ENCODE measurements at regions not wholly inside any gene's neighbourhood (a gene's known extent, or its start where the extent isn't known, plus 50 kb on each side); places are given as distances from the start of the nearest gene placed in this dataset.

- peaks cover 0 to 4% of the 10 kb centered on the region in 2 donors for H3K4me1 ChIP-seq (ENCODE audit: control insufficient read depth in 2 of 2, insufficient read depth in 2 of 2, low read length in 1 of 2)
- no peaks in the 10 kb centered on the region for H3K36me3 ChIP-seq (ENCODE audit: control insufficient read depth in 2 of 2, insufficient read depth in 2 of 2, low read length in 1 of 2)
- H3K9me3 ChIP-seq (ENCODE audit: control insufficient read depth in 2 of 2, insufficient read depth in 1 of 2, low read depth in 1 of 2, low read length in 1 of 2) = no peaks in the 10 kb centered on the region
- no peak overlapping the region for H3K4me3 ChIP-seq (ENCODE audit: low read depth in 1 of 2, low read length in 2 of 2)
- WGBS, 2 donors = 93 to 94% methylated on average over 5 of the region's 5 CpGs
- no peak overlapping the region for H3K27ac ChIP-seq (ENCODE audit: low read depth in 2 of 2, low read length in 1 of 2)
- no peaks in the 10 kb centered on the region for H3K27me3 ChIP-seq (ENCODE audit: control insufficient read depth in 1 of 2, insufficient read depth in 2 of 2, low read length in 2 of 2)
Observed at GRCh38 chr3:43211681-43212080, 74.7 kb upstream of the SNRK start.

DNA sequence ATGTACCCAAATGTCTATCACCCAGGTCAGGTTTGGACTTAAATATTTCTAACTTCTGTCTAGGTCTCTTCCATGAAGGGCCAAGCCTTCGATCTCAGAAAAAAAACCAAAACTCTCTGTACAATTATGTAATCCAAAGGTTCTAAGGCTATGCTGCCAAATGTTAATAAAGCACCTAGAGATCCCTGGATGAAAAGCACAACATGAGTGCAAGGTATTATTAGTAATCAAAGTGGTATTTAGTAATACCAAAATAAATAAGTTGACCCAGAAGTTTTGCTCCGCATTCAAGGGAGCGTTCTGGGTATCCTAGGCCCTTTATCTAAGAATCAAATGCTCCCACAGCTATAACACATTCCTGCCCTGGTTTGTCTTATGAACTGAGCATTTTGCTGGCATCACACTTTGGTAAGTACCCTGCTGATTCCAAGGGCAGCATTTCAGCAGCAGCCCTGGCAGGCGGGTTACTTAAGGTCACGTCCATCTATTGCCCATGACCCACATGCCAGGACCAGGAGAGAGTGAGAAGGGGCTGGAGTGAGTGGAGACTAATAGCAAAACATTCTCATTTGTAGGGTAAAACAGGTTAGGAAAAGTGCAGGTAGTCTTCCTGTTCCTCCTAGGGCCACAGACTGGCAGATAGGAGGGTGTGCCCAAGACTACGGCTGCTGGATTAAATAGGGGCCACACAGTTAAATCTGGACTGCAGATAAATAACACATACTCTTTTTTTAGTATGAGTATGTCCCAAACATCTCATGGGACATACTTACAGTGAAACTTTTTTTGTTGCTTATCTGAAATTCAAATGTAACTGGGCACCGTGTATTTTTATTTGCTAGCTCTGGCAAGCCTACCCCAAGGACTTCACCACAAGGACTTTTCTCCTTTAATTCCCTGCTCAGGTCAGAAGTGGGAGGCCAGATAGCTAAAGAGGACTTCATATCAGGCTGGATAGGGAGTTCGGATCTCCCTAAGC, 76.0 kb upstream of the SNRK start:
- WGBS, 2 donors = 84 to 89% methylated on average over 8 of the region's 8 CpGs
- H3K27ac ChIP-seq (ENCODE audit: low read depth in 2 of 2, low read length in 1 of 2) = no peak overlapping the region
- H3K9me3 ChIP-seq (ENCODE audit: control insufficient read depth in 2 of 2, insufficient read depth in 1 of 2, low read depth in 1 of 2, low read length in 1 of 2) = no peaks in the 10 kb centered on the region
- H3K4me1 ChIP-seq (ENCODE audit: control insufficient read depth in 2 of 2, insufficient read depth in 2 of 2, low read length in 1 of 2) = peaks cover 0 to 3% of the 10 kb centered on the region in 2 donors
- no peak overlapping the region for H3K4me3 ChIP-seq (ENCODE audit: low read depth in 1 of 2, low read length in 2 of 2)
- H3K27me3 ChIP-seq (ENCODE audit: control insufficient read depth in 1 of 2, insufficient read depth in 2 of 2, low read length in 2 of 2) = no peaks in the 10 kb centered on the region
- no peaks in the 10 kb centered on the region for H3K36me3 ChIP-seq (ENCODE audit: control insufficient read depth in 2 of 2, insufficient read depth in 2 of 2, low read length in 1 of 2)

- Histone ChIP-seq H3K36me3 (ENCODE audit: control insufficient read depth in 2 of 2, insufficient read depth in 2 of 2, low read length in 1 of 2) (no peaks in the 10 kb centered on the region), H3K4me1 (ENCODE audit: control insufficient read depth in 2 of 2, insufficient read depth in 2 of 2, low read length in 1 of 2) (peaks cover 0 to 3% of the 10 kb centered on the region in 2 donors), H3K27ac (ENCODE audit: low read depth in 2 of 2, low read length in 1 of 2) (no peak overlapping the region), H3K27me3 (ENCODE audit: control insufficient read depth in 1 of 2, insufficient read depth in 2 of 2, low read length in 2 of 2) (peaks cover 0 to 2% of the 10 kb centered on the region in 2 donors), H3K4me3 (ENCODE audit: low read depth in 1 of 2, low read length in 2 of 2) (no peak overlapping the region), H3K9me3 (ENCODE audit: control insufficient read depth in 2 of 2, insufficient read depth in 1 of 2, low read depth in 1 of 2, low read length in 1 of 2) (no peaks in the 10 kb centered on the region)
- 70 to 71% methylated on average over 3 of the region's 3 CpGs for WGBS, 2 donors
Observed at GRCh38 chr3:43207628-43208085, 78.7 kb upstream of the SNRK start.

DNA sequence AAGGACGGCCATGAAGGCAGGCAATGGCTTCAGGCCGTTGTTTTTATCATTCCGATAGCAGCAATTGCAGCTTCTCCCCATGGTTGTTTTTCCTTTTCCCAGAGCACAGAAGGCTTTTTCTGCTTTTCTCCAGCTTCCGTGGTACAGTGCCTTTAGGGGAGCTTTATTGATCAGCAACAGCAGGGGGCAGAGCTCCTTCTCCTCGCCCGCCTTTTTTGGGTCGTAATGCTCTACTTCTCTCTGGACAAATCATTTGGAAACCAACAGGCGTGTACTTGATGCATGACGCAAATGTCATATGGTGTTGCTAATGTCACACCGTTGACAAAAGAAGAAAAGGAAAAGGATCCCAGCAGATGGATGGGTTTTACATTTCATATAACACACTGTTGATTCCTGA, 79.7 kb upstream of the SNRK start:
- Histone ChIP-seq H3K4me3 (ENCODE audit: low read depth in 1 of 2, low read length in 2 of 2) (no peak overlapping the region), H3K4me1 (ENCODE audit: control insufficient read depth in 2 of 2, insufficient read depth in 2 of 2, low read length in 1 of 2) (peaks cover 0 to 3% of the 10 kb centered on the region in 2 donors), H3K36me3 (ENCODE audit: control insufficient read depth in 2 of 2, insufficient read depth in 2 of 2, low read length in 1 of 2) (no peaks in the 10 kb centered on the region), H3K27me3 (ENCODE audit: control insufficient read depth in 1 of 2, insufficient read depth in 2 of 2, low read length in 2 of 2) (peaks cover 0 to 2% of the 10 kb centered on the region in 2 donors), H3K27ac (ENCODE audit: low read depth in 2 of 2, low read length in 1 of 2) (no peak overlapping the region), H3K9me3 (ENCODE audit: control insufficient read depth in 2 of 2, insufficient read depth in 1 of 2, low read depth in 1 of 2, low read length in 1 of 2) (no peaks in the 10 kb centered on the region)
- WGBS, 2 donors = 85 to 87% methylated on average over 10 of the region's 10 CpGs

GRCh38 chr3:43206105-43206504, 80.2 kb upstream of the SNRK start:
- Histone ChIP-seq H3K4me1 (ENCODE audit: control insufficient read depth in 2 of 2, insufficient read depth in 2 of 2, low read length in 1 of 2) (peaks cover 0 to 3% of the 10 kb centered on the region in 2 donors), H3K27me3 (ENCODE audit: control insufficient read depth in 1 of 2, insufficient read depth in 2 of 2, low read length in 2 of 2) (peaks cover 0 to 2% of the 10 kb centered on the region in 2 donors), H3K9me3 (ENCODE audit: control insufficient read depth in 2 of 2, insufficient read depth in 1 of 2, low read depth in 1 of 2, low read length in 1 of 2) (no peaks in the 10 kb centered on the region), H3K36me3 (ENCODE audit: control insufficient read depth in 2 of 2, insufficient read depth in 2 of 2, low read length in 1 of 2) (no peaks in the 10 kb centered on the region), H3K27ac (ENCODE audit: low read depth in 2 of 2, low read length in 1 of 2) (no peak overlapping the region), H3K4me3 (ENCODE audit: low read depth in 1 of 2, low read length in 2 of 2) (no peak overlapping the region)
- 70 to 75% methylated on average over 7 of the region's 7 CpGs for WGBS, 2 donors

- Histone ChIP-seq H3K4me1 (ENCODE audit: control insufficient read depth in 2 of 2, insufficient read depth in 2 of 2, low read length in 1 of 2) (no peaks in the 10 kb centered on the region), H3K36me3 (ENCODE audit: control insufficient read depth in 2 of 2, insufficient read depth in 2 of 2, low read length in 1 of 2) (no peaks in the 10 kb centered on the region), H3K27me3 (ENCODE audit: control insufficient read depth in 1 of 2, insufficient read depth in 2 of 2, low read length in 2 of 2) (peaks cover 2% of the 10 kb centered on the region in 2 donors), H3K27ac (ENCODE audit: low read depth in 2 of 2, low read length in 1 of 2) (no peak overlapping the region), H3K4me3 (ENCODE audit: low read depth in 1 of 2, low read length in 2 of 2) (no peak overlapping the region), H3K9me3 (ENCODE audit: control insufficient read depth in 2 of 2, insufficient read depth in 1 of 2, low read depth in 1 of 2, low read length in 1 of 2) (no peaks in the 10 kb centered on the region)
- 75% methylated on average over 3 of the region's 3 CpGs for WGBS, 2 donors
Observed at GRCh38 chr3:43203022-43203421, 83.3 kb upstream of the SNRK start.

GRCh38 chr3:43201581-43201980, 84.8 kb upstream of the SNRK start:
- peaks cover 2% of the 10 kb centered on the region in 2 donors for H3K27me3 ChIP-seq (ENCODE audit: control insufficient read depth in 1 of 2, insufficient read depth in 2 of 2, low read length in 2 of 2)
- no peak overlapping the region for H3K4me3 ChIP-seq (ENCODE audit: low read depth in 1 of 2, low read length in 2 of 2)
- no peaks in the 10 kb centered on the region for H3K36me3 ChIP-seq (ENCODE audit: control insufficient read depth in 2 of 2, insufficient read depth in 2 of 2, low read length in 1 of 2)
- no peaks in the 10 kb centered on the region for H3K4me1 ChIP-seq (ENCODE audit: control insufficient read depth in 2 of 2, insufficient read depth in 2 of 2, low read length in 1 of 2)
- no peaks in the 10 kb centered on the region for H3K9me3 ChIP-seq (ENCODE audit: control insufficient read depth in 2 of 2, insufficient read depth in 1 of 2, low read depth in 1 of 2, low read length in 1 of 2)
- H3K27ac ChIP-seq (ENCODE audit: low read depth in 2 of 2, low read length in 1 of 2) = no peak overlapping the region
- WGBS, 2 donors = 87 to 88% methylated on average over 1 of the region's 1 CpG

DNA sequence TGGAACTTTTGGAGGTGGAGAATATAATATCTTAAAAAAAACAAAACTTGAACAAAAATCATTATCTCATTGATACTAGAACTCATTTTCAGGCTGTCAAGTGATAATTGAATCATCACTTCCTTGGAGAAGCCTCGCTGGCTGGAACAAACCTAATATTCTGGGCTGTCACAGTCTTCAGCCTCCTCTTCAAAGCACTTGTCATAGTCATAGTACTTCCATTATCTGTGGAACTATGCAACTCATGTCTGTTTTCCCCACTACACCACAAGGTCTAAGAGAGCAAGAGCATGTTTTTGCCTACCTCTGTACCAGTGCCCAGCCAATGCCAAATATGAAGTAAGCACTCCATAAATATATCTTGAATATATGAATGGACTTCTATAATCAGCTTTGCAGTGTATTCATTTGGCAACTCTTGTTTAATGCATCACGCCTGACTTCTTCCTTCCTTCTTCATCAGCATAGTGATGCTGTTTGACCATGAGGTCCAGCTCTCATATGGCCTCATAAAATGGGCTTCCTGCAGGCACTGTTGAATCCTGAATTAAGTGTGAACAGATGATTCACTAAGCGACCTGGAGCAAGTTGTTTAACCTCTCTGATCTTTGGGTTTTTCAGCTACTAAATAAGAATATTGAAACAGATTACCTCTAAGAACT, 86.6 kb upstream of the SNRK start:
- Histone ChIP-seq H3K4me1 (ENCODE audit: control insufficient read depth in 2 of 2, insufficient read depth in 2 of 2, low read length in 1 of 2) (no peaks in the 10 kb centered on the region), H3K4me3 (ENCODE audit: low read depth in 1 of 2, low read length in 2 of 2) (no peak overlapping the region), H3K27me3 (ENCODE audit: control insufficient read depth in 1 of 2, insufficient read depth in 2 of 2, low read length in 2 of 2) (peaks cover 2% of the 10 kb centered on the region in 2 donors), H3K36me3 (ENCODE audit: control insufficient read depth in 2 of 2, insufficient read depth in 2 of 2, low read length in 1 of 2) (no peaks in the 10 kb centered on the region), H3K27ac (ENCODE audit: low read depth in 2 of 2, low read length in 1 of 2) (no peak overlapping the region), H3K9me3 (ENCODE audit: control insufficient read depth in 2 of 2, insufficient read depth in 1 of 2, low read depth in 1 of 2, low read length in 1 of 2) (no peaks in the 10 kb centered on the region)
- WGBS, 2 donors = 84 to 85% methylated on average over 3 of the region's 3 CpGs

- no peak overlapping the region for H3K27ac ChIP-seq (ENCODE audit: low read depth in 2 of 2, low read length in 1 of 2)
- no peaks in the 10 kb centered on the region for H3K9me3 ChIP-seq (ENCODE audit: control insufficient read depth in 2 of 2, insufficient read depth in 1 of 2, low read depth in 1 of 2, low read length in 1 of 2)
- H3K4me3 ChIP-seq (ENCODE audit: low read depth in 1 of 2, low read length in 2 of 2) = no peak overlapping the region
- WGBS, 2 donors = 81 to 87% methylated on average over 3 of the region's 3 CpGs
- H3K36me3 ChIP-seq (ENCODE audit: control insufficient read depth in 2 of 2, insufficient read depth in 2 of 2, low read length in 1 of 2) = no peaks in the 10 kb centered on the region
- peaks cover 2% of the 10 kb centered on the region in 2 donors for H3K27me3 ChIP-seq (ENCODE audit: control insufficient read depth in 1 of 2, insufficient read depth in 2 of 2, low read length in 2 of 2)
- no peaks in the 10 kb centered on the region for H3K4me1 ChIP-seq (ENCODE audit: control insufficient read depth in 2 of 2, insufficient read depth in 2 of 2, low read length in 1 of 2)
Observed at GRCh38 chr3:43198791-43199644, 87.3 kb upstream of the SNRK start.

Data from esophagus (tissue), 2 donors.